MG63 (cell line): ENCODE measurements at regions not wholly inside any gene's neighbourhood (a gene's known extent, or its start where the extent isn't known, plus 50 kb on each side); places are given as distances from the start of the nearest gene placed in this dataset.
"Not testable (repeated sequence)": the region's sequence is repeated elsewhere in the genome, so short reads cannot be mapped to it uniquely, and the experiment has no call there.

ENCODE experiments used
- DNase-seq: peaks from one replicate; pipeline ENCODE4 v3.0.0-alpha.2; 2020
- H3K27me3 ChIP-seq: fragments of 250-450 bp; sonication (Bioruptor Pico); 2 replicates; pipeline ENCODE4 v1.5.1; 2020; ENCODE audit warnings: mild to moderate bottlenecking, moderate library complexity
- H3K36me3 ChIP-seq: fragments of 250-450 bp; sonication (Bioruptor Pico); 2 replicates; pipeline ENCODE4 v1.5.1; 2020; ENCODE audit warnings: mild to moderate bottlenecking, moderate library complexity
- H3K4me3 ChIP-seq: fragments of 250-450 bp; sonication (Bioruptor Pico); 2 replicates; pipeline ENCODE4 v1.5.1; 2020; ENCODE audit warnings: mild to moderate bottlenecking, moderate library complexity
- H3K9me3 ChIP-seq: fragments of 250-450 bp; sonication (Bioruptor Pico); 2 replicates; pipeline ENCODE4 v1.5.1; 2020; ENCODE audit warnings: mild to moderate bottlenecking, moderate library complexity

GRCh38 chr1:147077081-147077480 lies 95.2 kb downstream of the PRKAB2 start:
- Histone ChIP-seq H3K36me3 (no peaks in the 10 kb centered on the region), H3K9me3 (no peaks in the 10 kb centered on the region), H3K4me3 (no peak overlapping the region), H3K27me3 (peaks cover 65% of the 10 kb centered on the region)
- no peak for DNase-seq

GRCh38 chr1:147076442-147076841 lies 95.8 kb downstream of the PRKAB2 start:
- H3K36me3 ChIP-seq = no peaks in the 10 kb centered on the region
- DNase-seq = no peak
- H3K27me3 ChIP-seq = peaks cover 67% of the 10 kb centered on the region

GRCh38 chr1:147072482-147073432 lies 99.5 kb downstream of the PRKAB2 start:
- H3K36me3 ChIP-seq = no peaks in the 10 kb centered on the region
- H3K4me3 ChIP-seq = no peak overlapping the region
- peaks cover 31% of the 10 kb centered on the region for H3K27me3 ChIP-seq
- DNase-seq = no peak
- H3K9me3 ChIP-seq = no peaks in the 10 kb centered on the region

More at GRCh38 chr1:147076442-147076841, 95.8 kb downstream of the PRKAB2 start:
- Histone ChIP-seq H3K4me3 (no peak overlapping the region), H3K9me3 (no peaks in the 10 kb centered on the region)

- H3K9me3 ChIP-seq = no peaks in the 10 kb centered on the region
- no peaks in the 10 kb centered on the region for H3K36me3 ChIP-seq
- no peak for DNase-seq
- no peak overlapping the region for H3K4me3 ChIP-seq
- H3K27me3 ChIP-seq = peaks cover 22% of the 10 kb centered on the region
Measured at GRCh38 chr1:147071142-147071541, 101.1 kb downstream of the PRKAB2 start.

GRCh38 chr1:147062956-147063355 lies 109.3 kb downstream of the PRKAB2 start:
- no peak for DNase-seq
- H3K9me3 ChIP-seq = no peaks in the 10 kb centered on the region
- H3K4me3 ChIP-seq = no peak overlapping the region
- H3K27me3 ChIP-seq = no peaks in the 10 kb centered on the region; the same call in 1 of the 2 replicates
- no peaks in the 10 kb centered on the region for H3K36me3 ChIP-seq

GRCh38 chr1:147061880-147062279 lies 110.4 kb downstream of the PRKAB2 start:
- not testable (repeated sequence) for DNase-seq, H3K9me3 ChIP-seq, H3K4me3 ChIP-seq, H3K36me3 ChIP-seq, H3K27me3 ChIP-seq

GRCh38 chr1:147053269-147053668 lies 115.1 kb downstream of the NBPF12 start:
- Histone ChIP-seq H3K4me3 (no peak overlapping the region), H3K36me3 (no peaks in the 10 kb centered on the region), H3K9me3 (no peaks in the 10 kb centered on the region), H3K27me3 (peaks cover 4% of the 10 kb centered on the region; the same call in 1 of the 2 replicates)
- no peak for DNase-seq

- DNase-seq = no peak
- Histone ChIP-seq H3K9me3 (no peaks in the 10 kb centered on the region), H3K27me3 (peaks cover 4% of the 10 kb centered on the region; the same call in 1 of the 2 replicates), H3K36me3 (no peaks in the 10 kb centered on the region), H3K4me3 (no peak overlapping the region)
Measured at GRCh38 chr1:147052677-147053076, 114.6 kb downstream of the NBPF12 start.

- H3K4me3 ChIP-seq = no peak overlapping the region
- DNase-seq = no peak
- H3K27me3 ChIP-seq = peaks cover 4% of the 10 kb centered on the region; the same call in 1 of the 2 replicates
- H3K9me3 ChIP-seq = no peaks in the 10 kb centered on the region
- no peaks in the 10 kb centered on the region for H3K36me3 ChIP-seq
Measured at GRCh38 chr1:147052143-147052542, 114.0 kb downstream of the NBPF12 start.

GRCh38 chr1:147051136-147051535 lies 113.0 kb downstream of the NBPF12 start:
- Histone ChIP-seq H3K4me3 (no peak overlapping the region), H3K27me3 (peaks cover 4% of the 10 kb centered on the region; the same call in 1 of the 2 replicates), H3K9me3 (no peaks in the 10 kb centered on the region), H3K36me3 (no peaks in the 10 kb centered on the region)
- DNase-seq = no peak

- no peak for DNase-seq
- no peaks in the 10 kb centered on the region for H3K36me3 ChIP-seq
- H3K4me3 ChIP-seq = no peak overlapping the region
Measured at GRCh38 chr1:147050654-147051053, 112.5 kb downstream of the NBPF12 start.

GRCh38 chr1:147046863-147047394 lies 108.8 kb downstream of the NBPF12 start:
- not testable (repeated sequence) for H3K4me3 ChIP-seq, H3K9me3 ChIP-seq, H3K36me3 ChIP-seq, H3K27me3 ChIP-seq, DNase-seq

More at GRCh38 chr1:147050654-147051053, 112.5 kb downstream of the NBPF12 start:
- Histone ChIP-seq H3K27me3 (peaks cover 4% of the 10 kb centered on the region; the same call in 1 of the 2 replicates), H3K9me3 (no peaks in the 10 kb centered on the region)

- no peak for DNase-seq
- H3K9me3 ChIP-seq = no peaks in the 10 kb centered on the region
- peaks cover 10% of the 10 kb centered on the region for H3K27me3 ChIP-seq
- no peaks in the 10 kb centered on the region for H3K36me3 ChIP-seq
- no peak overlapping the region for H3K4me3 ChIP-seq
Measured at GRCh38 chr1:147046189-147046862, 108.2 kb downstream of the NBPF12 start.
